Mesothelial cell of epicardium (in vitro differentiated cells): ENCODE measurements at regions not wholly inside any gene's neighbourhood (a gene's known extent, or its start where the extent isn't known, plus 50 kb on each side); places are given as distances from the start of the nearest gene placed in this dataset.

Source experiments
- DNase-seq, 2 experiments: peaks; one replicate each; pipeline ENCODE4 v3.0.0; 2021; ENCODE audit warnings: low spot score in 2 of 2; ENCODE audit not compliant: unreplicated experiment in 2 of 2
- H3K27ac Mint-ChIP-seq: 2 replicates; pipeline ENCODE4 v1.8.0; 2021; ENCODE audit warnings: mixed read lengths
- H3K27me3 Mint-ChIP-seq: 2 replicates; pipeline ENCODE4 v1.8.0; 2021; ENCODE audit warnings: low read depth, mixed read lengths
- H3K36me3 Mint-ChIP-seq: 2 replicates; pipeline ENCODE4 v1.8.0; 2021; ENCODE audit warnings: mixed read lengths
- H3K4me1 Mint-ChIP-seq: 2 replicates; pipeline ENCODE4 v1.8.0; 2021; ENCODE audit warnings: mixed read lengths
- H3K4me3 Mint-ChIP-seq: 2 replicates; pipeline ENCODE4 v1.8.0; 2021; ENCODE audit warnings: mild to moderate bottlenecking, moderate library complexity, mixed read lengths
- H3K9me3 Mint-ChIP-seq: 2 replicates; pipeline ENCODE4 v1.8.0; 2021; ENCODE audit warnings: mixed read lengths
- CTCF ChIP-seq: fragments of 200-600 bp; sonication (generic); IDR thresholded peaks from one replicate; pipeline ENCODE4 v1.5.0; 2021; ENCODE audit warnings: antibody characterized with exemption; ENCODE audit not compliant: unreplicated experiment

DNA sequence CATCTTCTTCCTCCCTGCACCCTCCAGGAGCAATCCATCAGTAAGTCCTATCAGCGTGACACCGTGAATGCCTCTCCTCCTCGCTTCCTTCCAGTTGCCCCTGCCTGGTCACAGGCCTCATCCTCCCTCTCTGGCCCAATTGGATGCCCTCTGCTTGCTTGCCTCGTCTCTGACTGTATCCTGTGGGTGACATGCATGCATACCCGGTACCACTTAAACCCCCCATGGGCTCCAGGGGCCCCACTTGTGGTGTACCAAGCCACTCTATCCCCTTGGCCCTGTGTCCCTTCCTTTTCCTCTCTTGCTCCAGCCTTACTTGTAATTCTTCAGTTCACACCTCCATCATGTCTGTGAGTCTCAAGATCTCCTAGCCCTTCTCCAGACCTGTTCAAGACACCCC lies 106.0 kb upstream of the RTL1 start:
- no peak overlapping the region for H3K4me3 Mint-ChIP-seq

GRCh38 chr14:101010293-101010692 lies 106.8 kb upstream of the RTL1 start:
- peaks cover 15% of the 10 kb centered on the region for H3K9me3 Mint-ChIP-seq
- no peak overlapping the region for H3K4me3 Mint-ChIP-seq
- peaks cover 12% of the 10 kb centered on the region for H3K27me3 Mint-ChIP-seq
- no peak overlapping the region for H3K27ac Mint-ChIP-seq
- DNase-seq, result no peak
- H3K36me3 Mint-ChIP-seq, result no peaks in the 10 kb centered on the region
- TF ChIP-seq CTCF, result no peak
- H3K4me1 Mint-ChIP-seq, result peaks cover 5% of the 10 kb centered on the region

More for the DNA sequence above, 106.0 kb upstream of the RTL1 start:
- Mint-ChIP-seq H3K9me3 (peaks cover 15% of the 10 kb centered on the region), H3K4me1 (peaks cover 13% of the 10 kb centered on the region), H3K27ac (no peak overlapping the region), H3K36me3 (no peaks in the 10 kb centered on the region), H3K27me3 (peaks cover 14% of the 10 kb centered on the region)
- DNase-seq, result no peak
- no peak for TF ChIP-seq CTCF

GRCh38 chr14:101010835-101011234 lies 107.3 kb upstream of the RTL1 start:
- peaks cover 2% of the 10 kb centered on the region for H3K4me1 Mint-ChIP-seq
- H3K27ac Mint-ChIP-seq, result no peak overlapping the region
- H3K9me3 Mint-ChIP-seq, result peaks cover 15% of the 10 kb centered on the region
- no peak for DNase-seq
- no peaks in the 10 kb centered on the region for H3K36me3 Mint-ChIP-seq
- no peak overlapping the region for H3K4me3 Mint-ChIP-seq
- TF ChIP-seq CTCF, result no peak
- peaks cover 12% of the 10 kb centered on the region for H3K27me3 Mint-ChIP-seq

GRCh38 chr14:101017209-101017608 lies 113.7 kb upstream of the RTL1 start:
- Mint-ChIP-seq H3K36me3 (no peaks in the 10 kb centered on the region), H3K4me3 (no peak overlapping the region), H3K9me3 (peaks cover 16% of the 10 kb centered on the region), H3K4me1 (peaks cover 8% of the 10 kb centered on the region), H3K27me3 (peaks cover 4% of the 10 kb centered on the region), H3K27ac (no peak overlapping the region)
- TF ChIP-seq CTCF, result no peak
- DNase-seq, result peak in 1 of 2 experiments; percentile 29

GRCh38 chr14:101017806-101018560 lies 114.5 kb upstream of the RTL1 start:
- Mint-ChIP-seq H3K4me3 (no peak overlapping the region), H3K36me3 (no peaks in the 10 kb centered on the region), H3K4me1 (peaks cover 8% of the 10 kb centered on the region), H3K27ac (no peak overlapping the region), H3K9me3 (peaks cover 9% of the 10 kb centered on the region), H3K27me3 (peaks cover 4% of the 10 kb centered on the region)
- DNase-seq, result peak in 1 of 2 experiments; percentile 26
- no peak for TF ChIP-seq CTCF
